ENCODE measurements at regions not wholly inside any gene's neighbourhood (a gene's known extent, or its start where the extent isn't known, plus 50 kb on each side); places are given as distances from the start of the nearest gene placed in this dataset.

DNA sequence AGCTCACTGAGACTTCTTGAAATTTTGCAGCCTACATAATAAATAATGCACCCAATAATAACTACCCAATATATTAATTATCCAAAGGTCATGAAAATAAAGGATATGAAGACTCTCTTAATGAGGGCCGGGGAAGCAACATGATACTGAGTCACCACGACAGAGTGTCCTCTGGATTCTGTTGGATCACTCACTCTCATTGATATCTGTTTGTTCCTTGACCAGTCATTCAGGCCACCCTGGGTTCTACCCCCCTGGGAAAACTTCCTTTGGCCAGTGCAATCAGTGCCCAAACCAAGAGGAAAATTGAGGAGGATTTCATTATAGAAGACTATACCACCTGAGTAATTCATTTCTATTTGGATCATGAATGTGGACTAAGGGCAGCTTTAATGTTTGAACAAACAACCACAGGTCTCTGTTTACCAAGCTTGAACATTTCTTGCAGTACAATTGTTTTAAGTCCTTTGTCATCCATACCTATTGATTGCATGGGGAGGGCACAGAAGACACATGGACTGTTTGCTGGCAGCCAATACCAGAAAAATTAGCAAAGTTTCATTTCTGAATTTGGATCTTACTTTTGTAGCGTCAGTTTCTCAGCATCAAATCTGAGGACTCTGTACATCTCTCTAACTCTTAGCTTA, 137.2 kb upstream of the FGGY start:
- Mint-ChIP-seq H3K9me3 (peaks cover 4 to 11% of the 10 kb centered on the region in 2 donors), H3K36me3 (no peaks in the 10 kb centered on the region), H3K27ac (no peak overlapping the region)
- no peak for ATAC-seq
- no peak for DNase-seq (ENCODE audit: low spot score in 2 of 2)

DNA sequence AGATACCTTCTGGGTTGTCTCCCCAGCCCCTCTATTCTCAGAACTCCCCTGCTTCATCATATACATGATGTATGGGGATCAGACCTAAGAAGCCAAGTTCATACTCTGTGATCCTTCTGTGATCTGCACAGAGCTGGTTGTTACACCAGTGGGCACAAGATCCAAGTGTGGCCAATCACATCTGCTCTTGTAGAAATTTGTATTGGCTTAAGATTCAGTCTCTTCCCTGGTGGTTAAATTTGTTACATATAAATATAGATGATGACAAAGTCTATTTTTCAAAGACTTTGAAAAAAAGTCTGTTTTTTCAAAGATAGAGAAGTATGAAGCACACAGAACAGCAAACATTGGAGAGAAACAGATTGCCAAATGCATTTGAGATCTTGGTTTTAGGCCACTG, 135.8 kb upstream of the FGGY start:
- Mint-ChIP-seq H3K36me3 (no peaks in the 10 kb centered on the region), H3K27ac (no peak overlapping the region), H3K9me3 (peaks cover 4 to 11% of the 10 kb centered on the region in 2 donors)
- no peak for ATAC-seq
- DNase-seq (ENCODE audit: low spot score in 2 of 2): no peak

DNA sequence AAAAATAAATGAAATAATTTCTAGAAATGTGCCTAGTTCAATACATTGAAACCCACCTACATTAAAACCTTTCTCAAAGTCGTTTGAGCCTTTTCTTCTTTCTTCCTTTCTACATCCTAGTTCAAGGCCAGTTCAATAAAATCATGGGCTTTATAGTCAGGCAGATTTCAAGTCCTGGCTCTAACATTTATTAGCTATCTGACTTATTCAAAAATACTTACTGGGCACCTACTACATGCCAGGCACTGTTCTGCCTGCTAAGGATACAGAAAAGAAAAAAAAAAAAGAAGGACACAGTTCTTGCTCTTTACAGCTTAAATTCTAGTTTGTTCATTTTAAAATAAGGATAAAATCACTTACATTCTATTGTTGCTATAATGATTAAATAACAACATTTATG, 134.2 kb upstream of the FGGY start:
- H3K27ac Mint-ChIP-seq: no peak overlapping the region
- H3K9me3 Mint-ChIP-seq: peaks cover 4 to 11% of the 10 kb centered on the region in 2 donors
- DNase-seq (ENCODE audit: low spot score in 2 of 2) (no peak), ATAC-seq (no peak)
- no peaks in the 10 kb centered on the region for H3K36me3 Mint-ChIP-seq

DNA sequence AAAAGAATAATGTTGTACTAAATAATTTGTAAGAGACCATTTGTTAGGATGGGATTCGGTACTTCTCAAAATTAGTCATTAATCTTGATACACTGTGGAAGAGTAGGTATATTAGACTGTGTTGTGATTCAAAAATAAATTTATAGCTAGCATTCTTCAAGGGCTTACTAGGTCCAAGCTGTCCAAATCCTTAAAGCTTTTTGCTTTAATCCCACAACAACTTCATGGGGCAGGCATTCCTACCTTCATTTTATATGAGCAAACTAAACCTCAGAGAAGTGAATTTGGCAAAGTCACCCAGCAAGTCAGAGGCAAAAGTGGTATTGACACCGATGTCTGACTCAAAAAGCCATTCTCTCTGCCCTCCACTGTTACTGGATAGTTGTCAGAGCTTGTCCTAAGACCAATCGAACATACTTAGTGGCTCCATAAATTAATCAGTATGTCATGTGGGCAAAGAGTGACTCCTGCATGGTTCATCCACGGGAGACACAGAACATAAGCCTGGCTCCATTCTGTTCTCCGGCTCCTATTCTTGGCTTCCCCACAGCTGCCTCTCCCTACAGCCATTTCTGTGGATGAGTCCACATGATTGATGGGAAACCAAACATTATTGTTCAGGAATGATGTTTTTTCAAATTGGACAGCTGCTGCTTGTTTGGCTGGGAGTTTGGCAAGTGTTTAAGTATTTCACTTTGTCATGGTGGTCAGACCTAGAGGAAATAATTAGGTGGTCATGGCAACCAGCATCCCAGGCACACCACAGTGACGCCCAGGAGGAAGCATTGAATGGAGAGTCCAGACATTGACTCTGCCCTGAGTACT, 133.4 kb upstream of the FGGY start:
- no peaks in the 10 kb centered on the region for H3K36me3 Mint-ChIP-seq
- no peak for DNase-seq (ENCODE audit: low spot score in 2 of 2)
- no peak overlapping the region for H3K27ac Mint-ChIP-seq
- peaks cover 4 to 6% of the 10 kb centered on the region in 2 donors for H3K9me3 Mint-ChIP-seq
- no peak for ATAC-seq

DNA sequence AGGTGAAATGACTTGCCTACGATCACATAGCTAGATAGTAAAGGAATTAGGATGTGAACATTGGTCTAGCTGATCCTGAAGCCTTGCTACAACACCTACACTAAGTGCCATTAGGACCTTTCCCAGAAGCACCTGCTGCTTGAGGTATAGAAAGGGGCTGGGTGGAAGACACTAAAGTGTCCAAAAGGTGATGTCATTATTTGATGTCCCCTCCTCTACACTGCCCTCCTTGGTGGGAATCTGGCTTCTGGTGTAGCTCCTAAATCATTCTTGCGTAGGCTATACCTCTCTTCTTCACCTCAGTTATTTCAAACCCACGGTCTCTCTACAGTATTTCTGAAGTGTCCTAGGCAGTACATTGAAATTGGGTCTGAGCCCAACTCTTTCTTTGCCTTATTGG, 132.5 kb upstream of the FGGY start:
- ATAC-seq (no peak), DNase-seq (ENCODE audit: low spot score in 2 of 2) (no peak)
- no peaks in the 10 kb centered on the region for H3K9me3 Mint-ChIP-seq
- H3K27ac Mint-ChIP-seq: no peak overlapping the region
- no peaks in the 10 kb centered on the region for H3K36me3 Mint-ChIP-seq

DNA sequence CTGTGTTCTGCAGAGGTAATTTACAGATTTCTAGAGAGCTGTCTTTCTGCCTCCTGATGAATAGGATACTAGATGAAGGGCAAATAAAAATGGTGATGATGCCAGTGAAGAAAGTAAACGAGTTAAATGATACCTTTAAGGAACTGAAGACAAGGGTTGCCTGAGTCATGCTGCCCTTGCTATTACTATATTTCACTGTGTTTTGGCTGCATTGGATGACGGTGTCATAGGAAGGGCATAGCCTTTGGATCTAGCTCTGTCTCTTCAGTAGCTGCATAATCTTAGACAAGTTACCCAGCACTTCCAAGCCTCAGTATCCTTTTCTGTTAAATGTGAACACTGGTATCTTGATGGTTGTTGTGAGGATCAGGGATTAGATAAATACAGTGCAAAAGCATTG, 131.5 kb upstream of the FGGY start:
- Mint-ChIP-seq H3K27ac (no peak overlapping the region), H3K9me3 (no peaks in the 10 kb centered on the region), H3K36me3 (no peaks in the 10 kb centered on the region)
- ATAC-seq (no peak), DNase-seq (ENCODE audit: low spot score in 2 of 2) (no peak)

DNA sequence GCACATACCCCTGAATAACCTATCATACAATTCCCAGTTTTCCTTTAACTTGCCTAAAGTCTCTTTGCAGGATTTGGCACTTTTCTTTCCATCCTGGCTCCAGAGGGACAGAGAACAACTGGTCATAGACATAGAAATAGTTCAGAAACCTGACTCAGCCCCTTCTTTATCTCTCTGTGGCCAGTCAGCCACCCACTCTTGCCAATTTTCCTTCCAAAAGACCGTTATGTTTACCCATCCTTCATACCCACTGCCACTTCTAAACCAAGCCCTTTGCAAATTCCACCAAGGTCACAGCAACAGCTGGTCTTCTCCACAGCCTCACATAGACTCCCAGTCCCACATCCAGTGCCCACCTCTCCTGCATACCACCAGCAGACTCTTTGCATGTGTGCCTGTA, 127.2 kb upstream of the FGGY start:
- H3K27ac Mint-ChIP-seq: no peak overlapping the region
- H3K9me3 Mint-ChIP-seq: no peaks in the 10 kb centered on the region
- H3K36me3 Mint-ChIP-seq: no peaks in the 10 kb centered on the region
- no peak for DNase-seq (ENCODE audit: low spot score in 2 of 2)
- no peak for ATAC-seq

DNA sequence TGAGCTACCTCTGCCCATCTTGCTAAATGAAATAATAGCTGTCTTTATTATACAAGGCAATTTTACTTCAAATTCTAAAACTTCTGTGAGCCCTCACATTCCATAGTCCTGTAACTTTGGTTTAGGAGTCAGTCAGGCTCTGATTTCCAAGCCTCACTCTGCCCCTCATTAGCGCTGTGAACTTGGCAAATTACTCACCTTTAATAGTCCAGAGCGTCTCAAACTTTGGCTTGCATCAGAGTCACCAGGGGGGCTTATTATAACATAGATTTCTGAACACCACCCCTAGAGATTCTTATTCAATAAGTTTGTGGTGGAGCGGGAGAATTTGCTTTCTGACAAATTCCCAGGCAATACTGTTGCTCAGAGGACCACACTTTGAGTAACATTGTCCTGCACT, 126.2 kb upstream of the FGGY start:
- no peaks in the 10 kb centered on the region for H3K9me3 Mint-ChIP-seq
- no peak for DNase-seq (ENCODE audit: low spot score in 2 of 2)
- ATAC-seq: no peak
- no peaks in the 10 kb centered on the region for H3K36me3 Mint-ChIP-seq
- H3K27ac Mint-ChIP-seq: no peak overlapping the region

DNA sequence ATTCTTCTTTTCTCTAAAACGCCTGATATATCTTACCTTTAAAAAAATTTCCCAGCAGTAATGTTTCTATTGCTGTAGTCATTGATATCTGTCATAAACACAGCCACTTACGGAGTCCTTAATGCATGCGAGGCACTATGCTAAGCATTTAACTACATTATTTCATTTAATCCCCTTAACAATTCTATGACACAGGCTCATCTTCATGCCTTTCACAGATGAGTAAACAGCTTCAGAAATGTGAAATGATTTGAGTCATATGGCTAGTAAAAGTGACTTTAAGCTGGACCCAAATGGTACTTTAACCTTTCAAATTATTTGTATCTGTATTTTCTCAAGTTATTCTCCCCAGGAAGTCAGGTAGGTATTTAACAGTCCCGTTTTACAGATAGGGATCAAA, 125.1 kb upstream of the FGGY start:
- ATAC-seq: no peak
- no peak for DNase-seq (ENCODE audit: low spot score in 2 of 2)
- H3K9me3 Mint-ChIP-seq: no peaks in the 10 kb centered on the region
- H3K27ac Mint-ChIP-seq: no peak overlapping the region
- no peaks in the 10 kb centered on the region for H3K36me3 Mint-ChIP-seq

DNA sequence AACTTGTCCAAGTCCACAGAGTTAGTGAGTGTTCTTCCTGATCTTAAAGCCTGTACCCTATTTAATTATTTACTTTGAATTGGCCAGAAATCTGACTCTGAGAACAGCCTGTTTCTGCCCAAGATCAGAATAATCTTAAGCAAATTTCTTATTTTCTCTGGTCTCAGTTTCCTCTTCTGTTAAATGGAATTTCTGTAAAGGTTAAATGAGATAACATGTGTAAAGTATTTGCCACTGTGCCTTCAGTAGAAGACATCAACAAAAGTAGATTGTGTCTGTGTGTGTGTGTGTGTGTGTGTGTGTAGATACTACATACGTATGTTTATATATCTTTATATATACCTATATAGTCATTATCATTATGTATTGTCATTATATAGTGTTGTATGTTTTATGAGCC, 124.2 kb upstream of the FGGY start:
- H3K9me3 Mint-ChIP-seq: peaks cover 0 to 6% of the 10 kb centered on the region in 2 donors
- H3K27ac Mint-ChIP-seq: no peak overlapping the region
- H3K36me3 Mint-ChIP-seq: no peaks in the 10 kb centered on the region
- DNase-seq (ENCODE audit: low spot score in 2 of 2): no peak
- ATAC-seq: no peak

DNA sequence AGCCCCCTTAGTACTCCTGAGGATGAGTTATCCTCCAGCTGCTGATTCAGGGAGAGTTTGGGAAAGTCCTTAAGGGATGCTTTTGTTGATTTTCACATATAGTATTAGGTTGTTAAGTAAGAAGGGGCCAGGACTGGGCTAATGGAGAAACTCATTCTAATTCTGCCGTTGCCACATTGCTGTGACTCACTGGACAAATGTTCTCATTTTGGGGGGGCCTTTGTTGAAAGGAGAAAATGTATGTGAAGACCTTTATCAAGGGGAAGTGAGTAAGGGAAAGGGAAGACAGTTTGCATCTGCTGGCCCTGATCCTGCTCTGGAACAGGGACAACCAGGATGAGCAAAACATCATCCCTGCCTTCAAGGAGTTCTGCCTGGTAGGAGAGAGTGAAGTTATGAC, 123.2 kb upstream of the FGGY start:
- no peak for DNase-seq (ENCODE audit: low spot score in 2 of 2)
- Mint-ChIP-seq H3K9me3 (peaks cover 0 to 6% of the 10 kb centered on the region in 2 donors), H3K36me3 (no peaks in the 10 kb centered on the region), H3K27ac (no peak overlapping the region)
- no peak for ATAC-seq

DNA sequence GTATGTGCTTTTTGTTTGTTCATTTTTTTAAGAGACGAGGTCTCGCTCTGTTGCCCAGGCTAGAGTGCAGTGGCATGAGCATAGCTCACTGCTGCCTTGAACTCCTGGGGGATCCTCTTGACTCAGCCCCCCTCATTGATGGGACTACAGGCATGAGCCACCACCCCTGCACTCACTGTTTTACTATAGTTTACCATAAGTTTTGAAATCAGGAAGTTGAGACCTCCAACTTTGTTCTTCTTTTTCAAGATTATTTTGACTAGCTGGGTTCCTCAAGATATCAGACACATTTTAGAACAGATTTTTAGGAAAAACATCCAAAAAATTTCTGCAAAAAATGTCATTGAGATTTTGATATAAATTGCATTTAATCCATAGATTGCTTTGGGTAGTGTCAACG, 120.4 kb upstream of the FGGY start:
- DNase-seq (ENCODE audit: low spot score in 2 of 2): no peak
- ATAC-seq: no peak
- Mint-ChIP-seq H3K27ac (no peak overlapping the region), H3K36me3 (no peaks in the 10 kb centered on the region), H3K9me3 (peaks cover 0 to 6% of the 10 kb centered on the region in 2 donors)

DNA sequence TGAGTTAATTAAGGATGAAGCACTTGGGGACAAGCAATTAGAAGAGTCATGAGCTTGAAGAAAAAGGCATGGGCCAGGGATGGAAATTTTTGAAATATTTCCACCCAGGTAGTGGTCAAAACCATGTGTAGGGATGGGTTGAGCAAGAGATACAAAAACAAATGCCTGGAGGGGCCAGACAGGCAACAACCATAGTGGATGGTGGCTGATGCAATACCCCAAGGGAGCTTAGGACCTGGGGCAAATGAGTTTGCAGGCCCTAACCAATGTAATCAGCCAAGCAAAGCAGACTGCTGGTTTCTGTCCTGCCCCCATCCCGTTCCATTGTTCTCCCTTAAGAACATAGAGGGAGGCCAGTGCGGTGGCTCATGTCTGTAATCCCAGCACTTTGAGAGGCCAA, 119.1 kb upstream of the FGGY start:
- ATAC-seq (no peak), DNase-seq (ENCODE audit: low spot score in 2 of 2) (no peak)
- Mint-ChIP-seq H3K27ac (no peak overlapping the region), H3K36me3 (no peaks in the 10 kb centered on the region), H3K9me3 (peaks cover 0 to 6% of the 10 kb centered on the region in 2 donors)

DNA sequence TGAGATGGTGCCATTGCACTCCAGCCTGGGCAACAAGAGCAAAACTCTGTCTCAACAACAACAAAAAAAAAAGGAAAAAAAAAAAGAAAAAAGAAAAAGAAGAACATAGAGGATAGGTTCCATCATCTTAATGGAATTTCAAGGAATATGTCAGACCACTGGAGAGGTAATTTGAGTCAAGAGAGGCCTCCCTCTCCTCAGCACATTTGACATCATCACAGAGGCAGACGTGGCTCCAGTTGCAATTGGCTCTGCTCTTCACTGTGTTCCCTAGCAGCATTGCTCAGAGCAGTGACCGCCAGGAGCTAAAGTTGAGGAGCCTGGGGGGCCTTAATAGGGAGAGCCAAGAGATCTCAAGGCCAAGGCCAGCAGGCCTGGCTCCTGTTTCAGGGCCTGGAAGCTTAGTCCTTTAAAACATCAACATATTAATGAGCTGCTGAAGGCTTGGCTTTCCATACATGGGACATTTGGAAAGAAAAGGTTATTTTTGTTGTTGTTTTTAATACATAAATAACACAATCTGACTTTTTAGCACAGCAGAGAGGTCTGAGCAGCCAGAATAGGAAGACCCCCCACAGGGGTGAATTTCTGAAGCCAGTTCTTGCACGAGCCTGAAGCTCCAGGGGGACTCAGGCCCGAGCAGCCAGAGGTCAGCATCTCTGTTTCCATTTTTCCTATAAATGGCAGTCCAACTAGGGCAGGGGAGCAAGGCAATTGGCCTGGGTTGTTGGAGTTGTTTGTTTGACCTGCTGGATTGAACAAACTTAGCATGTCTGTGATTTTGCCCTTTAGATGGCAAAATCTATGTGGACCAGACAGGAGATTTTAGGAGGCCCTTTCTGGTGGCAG, 118.3 kb upstream of the FGGY start:
- peaks cover 0 to 6% of the 10 kb centered on the region in 2 donors for H3K9me3 Mint-ChIP-seq
- no peak for ATAC-seq
- DNase-seq (ENCODE audit: low spot score in 2 of 2): no peak
- no peak overlapping the region for H3K27ac Mint-ChIP-seq
- no peaks in the 10 kb centered on the region for H3K36me3 Mint-ChIP-seq

DNA sequence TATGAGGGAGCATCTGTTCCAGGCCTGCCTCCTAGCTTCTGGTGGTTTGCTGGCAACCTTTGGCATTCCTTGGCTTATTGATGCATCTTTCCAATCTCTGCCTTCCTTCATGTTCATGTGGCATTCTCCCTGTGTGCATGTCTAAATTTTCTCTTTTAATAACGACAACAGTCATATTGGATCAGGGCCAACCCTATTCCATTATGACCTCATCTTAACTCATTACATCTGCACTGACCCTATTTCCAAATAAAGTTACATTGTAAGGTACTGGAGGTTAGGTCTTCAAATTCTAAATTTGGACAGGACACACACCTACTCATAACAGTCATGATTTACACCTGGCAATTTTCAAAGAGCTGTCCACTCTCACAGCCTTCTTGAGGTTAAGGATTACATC, 117.2 kb upstream of the FGGY start:
- Mint-ChIP-seq H3K27ac (no peak overlapping the region), H3K9me3 (peaks cover 0 to 6% of the 10 kb centered on the region in 2 donors), H3K36me3 (no peaks in the 10 kb centered on the region)
- DNase-seq (ENCODE audit: low spot score in 2 of 2): no peak
- no peak for ATAC-seq

DNA sequence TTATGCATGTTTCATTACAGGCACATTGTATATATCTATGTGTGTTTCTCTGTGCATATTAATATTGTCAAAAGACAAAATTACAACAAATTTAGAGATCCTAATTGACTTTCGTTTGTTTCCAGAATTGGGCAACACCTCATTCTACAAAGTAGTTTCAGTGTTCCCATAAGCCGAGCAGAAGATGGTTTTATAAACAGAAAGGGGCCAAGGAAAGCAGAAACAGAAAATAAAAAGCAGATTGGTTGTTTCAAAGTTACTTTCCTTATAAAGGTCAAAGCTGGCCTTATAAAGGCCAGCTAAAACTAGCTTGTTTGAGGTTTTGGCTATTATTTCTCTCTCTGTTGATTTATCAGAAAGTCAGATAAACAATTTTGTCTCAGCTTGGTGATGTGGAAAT, 116.2 kb upstream of the FGGY start:
- Mint-ChIP-seq H3K36me3 (no peaks in the 10 kb centered on the region), H3K9me3 (peaks cover 0 to 6% of the 10 kb centered on the region in 2 donors), H3K27ac (no peak overlapping the region)
- DNase-seq (ENCODE audit: low spot score in 2 of 2): no peak
- no peak for ATAC-seq

DNA sequence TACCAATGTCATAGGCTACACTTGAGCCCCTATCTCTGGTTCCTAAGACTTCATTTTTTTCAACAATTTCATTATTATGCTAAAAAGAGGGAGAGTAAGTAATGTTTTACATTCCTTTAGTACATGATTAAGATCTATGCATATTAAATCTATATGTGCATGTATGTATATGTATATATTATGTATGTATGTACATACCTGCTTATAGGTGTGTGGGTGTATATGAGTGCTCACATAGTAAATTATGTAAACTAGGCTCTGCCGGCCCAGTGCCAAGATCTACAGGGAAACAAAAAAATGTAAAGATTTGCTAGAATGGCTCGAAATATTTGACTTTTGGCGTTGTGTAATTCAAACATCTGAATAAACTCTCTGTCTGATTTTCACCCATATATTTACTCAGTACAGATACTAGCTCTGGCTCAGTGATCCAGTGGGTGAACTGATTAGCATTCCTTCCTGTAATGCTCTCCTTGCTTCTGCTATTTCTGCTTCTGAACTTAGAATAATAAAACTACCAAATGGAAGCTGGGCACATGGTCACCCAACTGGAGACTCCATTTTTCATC, 113.1 kb upstream of the FGGY start:
- ATAC-seq: no peak
- Mint-ChIP-seq H3K36me3 (no peaks in the 10 kb centered on the region), H3K27ac (no peak overlapping the region), H3K9me3 (no peaks in the 10 kb centered on the region)
- no peak for DNase-seq (ENCODE audit: low spot score in 2 of 2)
